Breast epithelium (tissue), 4 donors: ENCODE measurements at regions not wholly inside any gene's neighbourhood (a gene's known extent, or its start where the extent isn't known, plus 50 kb on each side); places are given as distances from the start of the nearest gene placed in this dataset.
"Not testable (repeated sequence)": the region's sequence is repeated elsewhere in the genome, so short reads cannot be mapped to it uniquely, and the experiment has no call there.

Experiments
- DNase-seq, 2 donors: peaks; one replicate each; pipeline ENCODE4 v3.0.0-alpha.2; 2019; ENCODE audit warnings: low spot score in 2 of 2
- H3K27ac ChIP-seq, 2 donors: fragments of 200-600 bp; sonication (generic) in 1 of 2; one replicate each; pipeline ENCODE4 v1.5.1; 2016 to 2019; ENCODE audit warnings: mild to moderate bottlenecking in 1 of 2
- H3K27me3 ChIP-seq, 2 donors: fragments of 200-600 bp; sonication (generic) in 1 of 2; one replicate each; pipeline versions ENCODE4 v1.5.1 to v1.6.0; 2017 to 2019; ENCODE audit warnings: control low read depth in 1 of 2, mild to moderate bottlenecking in 1 of 2
- H3K36me3 ChIP-seq: fragments of 200-600 bp; one replicate; pipeline ENCODE4 v1.5.1; 2019
- H3K4me1 ChIP-seq, 2 donors: fragments of 200-600 bp; sonication (generic); one replicate each; pipeline ENCODE4 v1.5.1; 2016 to 2019; ENCODE audit warnings: control low read depth in 1 of 2
- H3K4me3 ChIP-seq, 3 donors: fragments of 200-600 bp; sonication (generic); 1 replicate in 2 of 3; 2 replicates in 1 of 3; pipeline ENCODE4 v1.5.1; 2016 to 2019; ENCODE audit warnings: mild to moderate bottlenecking in 3 of 3, moderate library complexity in 2 of 3
- H3K9me3 ChIP-seq, 2 donors: fragments of 200-600 bp; sonication (generic) in 1 of 2; one replicate each; pipeline ENCODE4 v1.5.1; 2016 to 2019; ENCODE audit warnings: control low read depth in 1 of 2
- POLR2A ChIP-seq: fragments of 450-650 bp; IDR thresholded peaks from one replicate; pipeline ENCODE4 v1.6.1; 2016; ENCODE audit warnings: antibody characterized with exemption, mild to moderate bottlenecking, moderate library complexity
- POLR2AphosphoS5 ChIP-seq, 3 donors: sonication (generic); formaldehyde crosslinking; IDR thresholded peaks; one replicate each; pipeline ENCODE4 v1.6.1; 2017; ENCODE audit warnings: antibody characterized with exemption in 3 of 3
- intact Hi-C: fragments of 100-400 bp; cut with DNase I; formaldehyde crosslinking; loops from one replicate; pipeline ENCODE4 v1.15.1; 2023; ENCODE audit warnings: low total_unique reads
- TF ChIP-seq, protein P1 (sequence below), 3 donors: fragments of 450-650 bp; IDR thresholded peaks; one replicate each; pipeline ENCODE4 v1.5.1; 2016 to 2017; ENCODE audit warnings: antibody characterized with exemption in 3 of 3, mild to moderate bottlenecking in 3 of 3, moderate library complexity in 3 of 3

DNA sequence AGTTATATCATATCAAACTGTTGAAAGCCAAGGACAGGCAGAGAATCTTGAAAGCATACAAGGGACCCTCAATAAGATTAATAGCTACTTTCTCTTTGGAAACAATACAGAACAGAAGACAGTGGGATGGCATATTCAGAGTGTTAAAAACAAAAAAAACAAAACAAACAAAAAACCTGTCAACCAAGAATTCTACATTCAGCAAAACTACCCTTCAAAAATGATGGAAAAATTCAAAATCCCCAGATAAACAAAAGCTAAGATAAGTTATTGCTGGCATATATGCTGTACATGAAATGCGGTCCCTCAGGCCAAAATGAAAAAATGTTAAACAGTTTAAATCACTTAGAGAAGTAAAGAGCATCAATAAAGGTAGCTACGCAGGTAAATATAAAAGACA lies 425.1 kb downstream of the ACTL7B start:
- H3K4me3 ChIP-seq = no peak overlapping the region
- no peak for DNase-seq
- H3K4me1 ChIP-seq = no peaks in the 10 kb centered on the region
- no peaks in the 10 kb centered on the region for H3K36me3 ChIP-seq
- H3K27me3 ChIP-seq = no peaks in the 10 kb centered on the region
- H3K9me3 ChIP-seq = peaks cover 0 to 17% of the 10 kb centered on the region in 2 donors
- no peak for TF ChIP-seq POLR2A
- TF ChIP-seq, protein P1, sequence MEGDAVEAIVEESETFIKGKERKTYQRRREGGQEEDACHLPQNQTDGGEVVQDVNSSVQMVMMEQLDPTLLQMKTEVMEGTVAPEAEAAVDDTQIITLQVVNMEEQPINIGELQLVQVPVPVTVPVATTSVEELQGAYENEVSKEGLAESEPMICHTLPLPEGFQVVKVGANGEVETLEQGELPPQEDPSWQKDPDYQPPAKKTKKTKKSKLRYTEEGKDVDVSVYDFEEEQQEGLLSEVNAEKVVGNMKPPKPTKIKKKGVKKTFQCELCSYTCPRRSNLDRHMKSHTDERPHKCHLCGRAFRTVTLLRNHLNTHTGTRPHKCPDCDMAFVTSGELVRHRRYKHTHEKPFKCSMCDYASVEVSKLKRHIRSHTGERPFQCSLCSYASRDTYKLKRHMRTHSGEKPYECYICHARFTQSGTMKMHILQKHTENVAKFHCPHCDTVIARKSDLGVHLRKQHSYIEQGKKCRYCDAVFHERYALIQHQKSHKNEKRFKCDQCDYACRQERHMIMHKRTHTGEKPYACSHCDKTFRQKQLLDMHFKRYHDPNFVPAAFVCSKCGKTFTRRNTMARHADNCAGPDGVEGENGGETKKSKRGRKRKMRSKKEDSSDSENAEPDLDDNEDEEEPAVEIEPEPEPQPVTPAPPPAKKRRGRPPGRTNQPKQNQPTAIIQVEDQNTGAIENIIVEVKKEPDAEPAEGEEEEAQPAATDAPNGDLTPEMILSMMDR (IDR thresholded peaks at IDR 0.05) = no peak
- no peak for TF ChIP-seq POLR2AphosphoS5 (IDR thresholded peaks at IDR 0.05)
- no peak overlapping the region for H3K27ac ChIP-seq
- intact Hi-C loops = no loop called here

DNA sequence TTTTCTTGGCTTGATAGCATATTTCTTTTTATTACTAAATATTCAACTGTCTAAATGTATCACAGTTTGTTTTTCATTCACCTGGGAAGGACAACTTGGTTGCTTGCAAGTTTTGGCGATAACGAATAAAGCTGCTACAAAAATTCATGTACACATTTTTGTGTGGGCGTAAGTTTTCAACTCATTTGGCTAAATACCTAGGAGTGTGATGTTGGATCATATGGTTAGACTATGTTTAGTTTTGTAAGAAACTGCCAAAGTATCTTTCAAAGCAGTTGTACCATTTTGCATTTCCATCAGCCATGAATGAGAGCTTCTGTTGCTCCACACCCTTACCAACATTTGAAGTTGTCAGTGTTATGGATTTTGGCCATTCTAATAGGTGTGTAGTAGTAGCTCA lies 428.0 kb downstream of the ACTL7B start:
- Histone ChIP-seq H3K27me3 (no peaks in the 10 kb centered on the region), H3K4me1 (no peaks in the 10 kb centered on the region), H3K4me3 (no peak overlapping the region), H3K27ac (no peak overlapping the region), H3K36me3 (no peaks in the 10 kb centered on the region), H3K9me3 (peaks cover 0 to 17% of the 10 kb centered on the region in 2 donors)
- intact Hi-C loops = no loop called here
- no peak for DNase-seq
- TF ChIP-seq, protein P1 (IDR thresholded peaks at IDR 0.05) = no peak
- TF ChIP-seq POLR2AphosphoS5 (IDR thresholded peaks at IDR 0.05) (no peak), POLR2A (no peak)

DNA sequence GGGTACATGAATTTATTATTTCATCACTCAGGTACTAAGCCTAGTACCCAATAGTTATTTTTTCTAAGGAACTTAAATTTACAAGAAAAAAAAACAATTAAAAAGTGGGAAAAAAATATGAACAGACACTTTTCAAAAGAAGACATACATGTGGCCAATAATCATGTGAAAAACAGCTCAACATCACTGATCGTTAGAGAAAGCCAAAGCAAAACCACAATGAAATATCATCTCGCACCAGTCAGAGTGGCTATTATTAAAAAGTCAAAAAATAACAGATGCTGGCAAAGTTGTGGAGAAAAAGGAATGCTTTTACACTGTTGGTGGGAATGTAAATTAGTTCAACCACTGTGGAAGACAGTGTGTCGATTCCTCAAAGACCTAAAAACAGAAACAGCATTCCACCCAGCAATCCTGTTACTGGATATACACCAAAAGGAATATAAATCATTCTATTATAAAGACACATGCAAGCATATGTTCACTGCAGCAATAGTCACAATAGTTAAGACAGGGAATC lies 429.3 kb downstream of the ACTL7B start:
- H3K4me1 ChIP-seq, H3K27ac ChIP-seq, H3K4me3 ChIP-seq, H3K27me3 ChIP-seq, H3K36me3 ChIP-seq, intact Hi-C loops, DNase-seq: not testable (repeated sequence)
- H3K9me3 ChIP-seq = peaks cover 0 to 14% of the 10 kb centered on the region in 2 donors

DNA sequence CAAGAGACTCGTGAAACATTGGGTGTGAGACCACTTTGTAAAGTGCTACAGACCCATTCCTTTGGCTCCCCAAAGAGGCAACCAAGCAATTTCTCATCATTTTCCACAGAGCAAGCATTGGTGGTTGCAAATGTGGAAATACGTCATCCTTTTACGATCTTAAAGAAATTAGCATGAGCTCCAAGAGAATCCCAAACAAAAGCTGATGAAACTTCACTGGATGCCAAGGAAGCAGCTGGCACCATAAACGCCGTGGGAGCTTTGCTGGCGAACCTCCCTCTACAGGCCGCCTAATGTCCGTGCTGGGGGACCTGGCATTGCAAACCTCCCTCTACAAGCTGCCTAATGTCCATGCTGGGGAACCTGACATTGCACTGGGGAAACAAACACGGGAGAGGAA lies 432.4 kb downstream of the ACTL7B start:
- TF ChIP-seq, protein P1 (IDR thresholded peaks at IDR 0.05) = no peak
- TF ChIP-seq POLR2A = no peak
- no peak for TF ChIP-seq POLR2AphosphoS5 (IDR thresholded peaks at IDR 0.05)

DNA sequence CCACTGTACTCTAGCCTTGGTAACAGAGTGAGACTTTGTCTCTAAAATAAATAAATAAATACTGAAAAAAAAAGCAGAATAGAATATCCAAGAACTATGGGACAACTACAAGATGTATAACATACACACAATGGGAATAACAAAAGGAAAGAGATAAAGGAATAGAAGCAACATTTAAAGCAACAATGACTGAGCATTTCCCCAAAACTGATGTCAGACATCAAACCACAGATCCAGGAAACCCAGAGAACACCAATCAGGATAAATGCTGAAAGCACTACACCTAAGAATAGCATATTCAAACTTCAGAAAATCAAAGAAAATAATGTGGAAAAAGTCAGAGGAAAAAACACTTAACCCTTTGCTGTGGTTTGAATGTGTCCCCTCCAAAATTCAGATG lies 436.4 kb downstream of the ACTL7B start:
- Histone ChIP-seq H3K27ac (no peak overlapping the region), H3K4me3 (no peak overlapping the region), H3K4me1 (no peaks in the 10 kb centered on the region), H3K9me3 (no peaks in the 10 kb centered on the region), H3K36me3 (no peaks in the 10 kb centered on the region), H3K27me3 (no peaks in the 10 kb centered on the region)
- no peak for DNase-seq
- no peak for TF ChIP-seq POLR2AphosphoS5 (IDR thresholded peaks at IDR 0.05)
- TF ChIP-seq, protein P1 (IDR thresholded peaks at IDR 0.05) = no peak
- TF ChIP-seq POLR2A = no peak
- intact Hi-C loops = no loop called here

More for the DNA sequence above, 432.4 kb downstream of the ACTL7B start:
- Histone ChIP-seq H3K4me3 (no peak overlapping the region), H3K27ac (peak overlapping the region in 1 of 2 donors; percentile 20), H3K27me3 (no peaks in the 10 kb centered on the region), H3K9me3 (no peaks in the 10 kb centered on the region), H3K4me1 (no peaks in the 10 kb centered on the region), H3K36me3 (no peaks in the 10 kb centered on the region)
- intact Hi-C loops = no loop called here
- no peak for DNase-seq

DNA sequence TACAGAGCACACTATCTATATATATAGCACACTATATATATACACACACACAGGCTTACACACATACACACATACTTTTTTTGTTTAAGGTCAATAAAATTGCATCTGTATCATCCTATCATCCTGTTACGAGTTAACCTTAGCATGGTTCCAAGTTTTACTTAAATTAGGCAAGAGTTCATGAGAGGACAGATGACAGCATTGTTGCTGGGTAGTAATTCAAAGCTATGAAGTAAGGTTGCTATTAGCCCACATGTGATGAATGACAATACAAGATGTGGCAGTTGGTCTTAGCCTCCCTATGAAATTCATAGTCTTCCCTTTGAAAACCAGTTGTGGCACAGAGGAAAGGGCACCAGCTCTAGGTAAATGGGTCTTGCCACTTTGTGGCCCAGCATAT lies 438.1 kb downstream of the ACTL7B start:
- intact Hi-C loops = no loop called here

More for the DNA sequence above, 438.1 kb downstream of the ACTL7B start:
- Histone ChIP-seq H3K36me3 (no peaks in the 10 kb centered on the region), H3K4me3 (no peak overlapping the region), H3K4me1 (no peaks in the 10 kb centered on the region), H3K9me3 (no peaks in the 10 kb centered on the region), H3K27ac (no peak overlapping the region), H3K27me3 (no peaks in the 10 kb centered on the region)
- TF ChIP-seq, protein P1 (IDR thresholded peaks at IDR 0.05) = no peak
- no peak for TF ChIP-seq POLR2A
- no peak for TF ChIP-seq POLR2AphosphoS5 (IDR thresholded peaks at IDR 0.05)
- DNase-seq = no peak
